Ishikawa (cell line): ENCODE measurements at regions not wholly inside any gene's neighbourhood (a gene's known extent, or its start where the extent isn't known, plus 50 kb on each side); places are given as distances from the start of the nearest gene placed in this dataset.

Experiments
- CEBPB ChIP-seq: IDR thresholded peaks from 2 replicates; pipeline ENCODE4 v1.6.1; 2012
- CREB1 ChIP-seq: IDR thresholded peaks from 2 replicates; pipeline ENCODE4 v1.6.1; 2012; ENCODE audit warnings: low read depth
- EP300 ChIP-seq: IDR thresholded peaks from 2 replicates; pipeline ENCODE4 v1.6.1; 2012; ENCODE audit warnings: borderline replicate concordance
- FOXM1 ChIP-seq: IDR thresholded peaks from 2 replicates; pipeline ENCODE4 v1.6.1; 2012; ENCODE audit warnings: low read depth, borderline replicate concordance
- MAX ChIP-seq: IDR thresholded peaks from 2 replicates; pipeline ENCODE4 v1.6.1; 2012
- NFIC ChIP-seq: IDR thresholded peaks from 2 replicates; pipeline ENCODE4 v1.6.1; 2012
- REST ChIP-seq: IDR thresholded peaks from 2 replicates; pipeline ENCODE4 v1.6.1; 2012; ENCODE audit warnings: low read depth, mild to moderate bottlenecking
- TAF1 ChIP-seq: IDR thresholded peaks from 2 replicates; pipeline ENCODE4 v1.6.1; 2012; ENCODE audit warnings: low read depth, mild to moderate bottlenecking
- USF1 ChIP-seq: IDR thresholded peaks from 2 replicates; pipeline ENCODE4 v1.6.1; 2012
- YY1 ChIP-seq: IDR thresholded peaks from 2 replicates; pipeline ENCODE4 v1.6.1; 2012; ENCODE audit warnings: low read depth
- ZBTB7A ChIP-seq: IDR thresholded peaks from 2 replicates; pipeline ENCODE4 v1.6.1; 2012; ENCODE audit warnings: low read depth

- no peak for TF ChIP-seq ZBTB7A
- TF ChIP-seq NFIC, result no peak
- TF ChIP-seq CEBPB, result no peak
- no peak for TF ChIP-seq MAX
- TF ChIP-seq REST, result no peak
- no peak for TF ChIP-seq TAF1
- no peak for TF ChIP-seq EP300
- TF ChIP-seq CREB1, result no peak
- TF ChIP-seq USF1, result no peak
- TF ChIP-seq YY1, result no peak
- TF ChIP-seq FOXM1, result no peak
Measured at GRCh38 chr2:145245268-145245870, 725.5 kb upstream of the ZEB2 start.
